Fibroblast of lung (primary cell): ENCODE measurements at regions not wholly inside any gene's neighbourhood (a gene's known extent, or its start where the extent isn't known, plus 50 kb on each side); places are given as distances from the start of the nearest gene placed in this dataset.
"Not testable (repeated sequence)": the region's sequence is repeated elsewhere in the genome, so short reads cannot be mapped to it uniquely, and the experiment has no call there.

Experiments
- DNase-seq, 2 donors: peaks; one replicate each; pipeline versions ENCODE4 v3.0.0 to v3.0.0-alpha.2; 2010; ENCODE audit warnings: low read depth in 2 of 2
- H2AFZ ChIP-seq: 2 replicates; pipeline ENCODE4 v1.5.1; 2012; ENCODE audit warnings: low read length, control low read depth, inconsistent platforms
- H3K27ac ChIP-seq: 2 replicates; pipeline ENCODE4 v1.5.1; 2011; ENCODE audit warnings: low read length, control low read depth; ENCODE audit not compliant: insufficient read depth
- H3K27me3 ChIP-seq: 2 replicates; pipeline ENCODE4 v1.5.1; 2011; ENCODE audit warnings: mild to moderate bottlenecking, low read length; ENCODE audit not compliant: control insufficient read depth, insufficient read depth
- H3K36me3 ChIP-seq: 2 replicates; pipeline ENCODE4 v1.5.1; 2011; ENCODE audit warnings: low read length; ENCODE audit not compliant: control insufficient read depth, insufficient read depth
- H3K4me1 ChIP-seq: 2 replicates; pipeline ENCODE4 v1.5.1; 2011; ENCODE audit warnings: low read length; ENCODE audit not compliant: control insufficient read depth, insufficient read depth; ENCODE audit errors: extremely low read depth
- H3K4me2 ChIP-seq: 2 replicates; pipeline ENCODE4 v1.5.1; 2011; ENCODE audit warnings: low read length, control low read depth; ENCODE audit not compliant: insufficient read depth; ENCODE audit errors: extremely low read depth
- H3K4me3 ChIP-seq, 4 experiments: fragments of 200-600 bp in 1 of 4; sonication (generic) in 1 of 4; replicated peaks in 1 of 4; 2 replicates each; pipeline ENCODE4 v1.5.1; 2011 to 2016; ENCODE audit warnings: low read length in 4 of 4, low read depth in 3 of 4, mild to moderate bottlenecking in 3 of 4, control low read depth in 2 of 4, inconsistent platforms in 1 of 4, mixed read lengths in 1 of 4; ENCODE audit not compliant: insufficient read depth in 1 of 4; ENCODE audit errors: control extremely low read depth in 1 of 4
- H3K79me2 ChIP-seq: 2 replicates; pipeline ENCODE4 v1.5.1; 2012; ENCODE audit warnings: mild to moderate bottlenecking, low read length, inconsistent platforms; ENCODE audit not compliant: control insufficient read depth, insufficient read depth
- H3K9ac ChIP-seq: 2 replicates; pipeline ENCODE4 v1.5.1; 2011; ENCODE audit warnings: mild to moderate bottlenecking, low read length, control low read depth; ENCODE audit not compliant: insufficient read depth
- H3K9me3 ChIP-seq: 2 replicates; pipeline ENCODE4 v1.5.1; 2012; ENCODE audit warnings: low read depth, low read length; ENCODE audit not compliant: control insufficient read depth, insufficient read depth
- H4K20me1 ChIP-seq: 2 replicates; pipeline ENCODE4 v1.5.1; 2011; ENCODE audit warnings: low read length; ENCODE audit not compliant: control insufficient read depth, insufficient read depth; ENCODE audit errors: extremely low read depth
- CTCF ChIP-seq, 2 donors: IDR thresholded peaks in 1 of 2; conservative IDR thresholded peaks in 1 of 2; 1 replicate in 1 of 2; 2 replicates in 1 of 2; pipeline ENCODE4 v1.5.1; 2011 to 2012; ENCODE audit warnings: low read length in 2 of 2, control low read depth in 1 of 2, inconsistent platforms in 1 of 2, low read depth in 1 of 2, mild to moderate bottlenecking in 1 of 2
- EZH2 ChIP-seq: IDR thresholded peaks from 2 replicates; pipeline ENCODE4 v1.5.1; 2012; ENCODE audit warnings: low read length, control low read depth, mild to moderate bottlenecking; ENCODE audit errors: missing control alignments

DNA sequence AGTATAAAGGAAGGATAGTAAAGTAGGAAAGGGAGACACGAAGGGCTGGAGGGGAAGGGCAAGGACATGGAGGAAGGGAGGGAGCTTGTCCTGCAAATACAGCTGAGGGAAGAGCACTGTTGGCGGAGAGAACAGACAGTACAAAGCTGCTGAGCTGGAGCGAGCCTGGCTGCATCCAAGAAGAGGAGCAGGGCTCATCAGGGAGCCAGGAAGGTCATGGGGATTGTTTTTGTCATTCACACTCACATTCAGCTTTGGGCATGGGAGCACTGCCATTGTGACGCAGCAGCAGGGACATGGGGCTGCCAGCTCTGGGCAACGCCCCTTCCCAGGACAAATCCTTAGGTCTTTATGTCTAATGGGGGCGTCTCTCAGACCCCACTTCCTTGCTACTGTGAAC is 125.1 kb downstream of the COPS8 start:
- Histone ChIP-seq H3K79me2 (no peaks in the 10 kb centered on the region), H3K27me3 (no peaks in the 10 kb centered on the region), H3K4me1 (peaks cover 31% of the 10 kb centered on the region), H2AFZ (no peak overlapping the region), H3K4me2 (no peak overlapping the region), H3K27ac (no peak overlapping the region), H3K9ac (no peak overlapping the region), H3K9me3 (no peaks in the 10 kb centered on the region), H3K4me3 (no peak overlapping the region), H4K20me1 (no peaks in the 10 kb centered on the region), H3K36me3 (no peaks in the 10 kb centered on the region)
- DNase-seq = no peak
- no peak for TF ChIP-seq EZH2
- TF ChIP-seq CTCF (conservative IDR thresholded peaks at IDR 0.05 in 1 of 2, IDR thresholded peaks at IDR 0.05 in 1 of 2; ENCODE audit: low read depth in 1 of 2, low read length in 2 of 2) = no peak

GRCh38 chr2:237212356-237213279 is 126.9 kb downstream of the COPS8 start:
- H3K4me3 ChIP-seq, H3K36me3 ChIP-seq, H3K79me2 ChIP-seq, H3K4me2 ChIP-seq, H3K9ac ChIP-seq, H4K20me1 ChIP-seq, H2AFZ ChIP-seq, DNase-seq, H3K27me3 ChIP-seq, H3K9me3 ChIP-seq: not testable (repeated sequence)
- peaks cover 26% of the 10 kb centered on the region for H3K4me1 ChIP-seq
- peak overlapping the region; percentile 83 for H3K27ac ChIP-seq

- Histone ChIP-seq H3K27me3 (no peaks in the 10 kb centered on the region), H3K36me3 (no peaks in the 10 kb centered on the region), H4K20me1 (no peaks in the 10 kb centered on the region), H3K79me2 (no peaks in the 10 kb centered on the region), H3K27ac (peak overlapping the region; percentile 83), H3K4me1 (peaks cover 28% of the 10 kb centered on the region), H3K9me3 (no peaks in the 10 kb centered on the region), H3K4me3 (no peak overlapping the region), H3K9ac (peak overlapping the region; percentile 17), H2AFZ (no peak overlapping the region), H3K4me2 (no peak overlapping the region)
- TF ChIP-seq CTCF (conservative IDR thresholded peaks at IDR 0.05 in 1 of 2, IDR thresholded peaks at IDR 0.05 in 1 of 2; ENCODE audit: low read depth in 1 of 2, low read length in 2 of 2) (no peak), EZH2 (no peak)
- DNase-seq = peak; percentile 87 to 97
Observed at GRCh38 chr2:237213315-237214022, 127.8 kb downstream of the COPS8 start.
